GM13976 (cell line): ENCODE measurements at regions not wholly inside any gene's neighbourhood (a gene's known extent, or its start where the extent isn't known, plus 50 kb on each side); places are given as distances from the start of the nearest gene placed in this dataset.

Experiments used
- DNase-seq: peaks from one replicate; pipeline ENCODE4 v3.0.0; 2012; ENCODE audit warnings: low spot score
- CTCF ChIP-seq: IDR thresholded peaks from 2 replicates; pipeline ENCODE4 v1.5.1; 2012; ENCODE audit warnings: borderline replicate concordance, mild to moderate bottlenecking; ENCODE audit not compliant: insufficient read depth; ENCODE audit errors: extremely low read depth, missing control alignments, control extremely low read depth
- in situ Hi-C: fragments of 300-500 bp; cut with MboI; formaldehyde crosslinking; loops from one replicate; pipeline ENCODE4 v1.12.0; 2022; ENCODE audit warnings: low sequenced_read_pairs, mixed read lengths, inconsistent platforms; ENCODE audit not compliant: unreplicated experiment

GRCh38 chr4:187070158-187070557, 346.5 kb upstream of the FAT1 start:
- TF ChIP-seq CTCF, result no peak
- DNase-seq, result no peak
- in situ Hi-C loops, result no loop called here

GRCh38 chr4:187070740-187071139, 347.1 kb upstream of the FAT1 start:
- in situ Hi-C loops, result no loop called here
- DNase-seq, result no peak
- no peak for TF ChIP-seq CTCF

- in situ Hi-C loops, result no loop called here
- TF ChIP-seq CTCF, result no peak
- no peak for DNase-seq
Measured at GRCh38 chr4:187071946-187072600, 348.4 kb upstream of the FAT1 start.

GRCh38 chr4:187073820-187074219, 350.2 kb upstream of the FAT1 start:
- in situ Hi-C loops, result no loop called here
- TF ChIP-seq CTCF, result no peak
- no peak for DNase-seq

GRCh38 chr4:187075514-187075913, 351.9 kb upstream of the FAT1 start:
- in situ Hi-C loops, result no loop called here
- DNase-seq, result no peak

GRCh38 chr4:187077744-187078401, 354.2 kb upstream of the FAT1 start:
- no peak for TF ChIP-seq CTCF
- in situ Hi-C loops, result no loop called here

More at GRCh38 chr4:187075514-187075913, 351.9 kb upstream of the FAT1 start:
- TF ChIP-seq CTCF, result no peak

More at GRCh38 chr4:187077744-187078401, 354.2 kb upstream of the FAT1 start:
- DNase-seq, result no peak
